ENCODE measurements at regions not wholly inside any gene's neighbourhood (a gene's known extent, or its start where the extent isn't known, plus 50 kb on each side); places are given as distances from the start of the nearest gene placed in this dataset.

GRCh38 chr3:88220126-88220525 lies 70.4 kb downstream of the C3orf38 start:
- no peaks in the 10 kb centered on the region for H3K27me3 ChIP-seq (ENCODE audit: control insufficient read depth, insufficient read depth, low read length)
- no peak overlapping the region for H2AFZ ChIP-seq (ENCODE audit: low read length)
- no peaks in the 10 kb centered on the region for H3K9me3 ChIP-seq (ENCODE audit: control insufficient read depth, insufficient read depth, low read depth, low read length)
- H3K4me1 ChIP-seq (ENCODE audit: control insufficient read depth, extremely low read depth, insufficient read depth, low read length) = no peaks in the 10 kb centered on the region
- no peaks in the 10 kb centered on the region for H3K36me3 ChIP-seq (ENCODE audit: control insufficient read depth, insufficient read depth, low read length)
- H3K4me3 ChIP-seq (replicated peaks in 1 of 4; ENCODE audit: control extremely low read depth in 1 of 4, insufficient read depth in 1 of 4, low read depth in 3 of 4, low read length in 4 of 4) = no peak overlapping the region
- no peaks in the 10 kb centered on the region for H3K79me2 ChIP-seq (ENCODE audit: control insufficient read depth, insufficient read depth, low read length)
- DNase-seq (ENCODE audit: low read depth in 2 of 2) = no peak
- H3K4me2 ChIP-seq (ENCODE audit: extremely low read depth, insufficient read depth, low read length) = no peak overlapping the region
- no peak for TF ChIP-seq EZH2 (IDR thresholded peaks at IDR 0.05; ENCODE audit: low read length, missing control alignments)
- no peak for TF ChIP-seq CTCF (conservative IDR thresholded peaks at IDR 0.05 in 1 of 2, IDR thresholded peaks at IDR 0.05 in 1 of 2; ENCODE audit: low read depth in 1 of 2, low read length in 2 of 2)
- no peaks in the 10 kb centered on the region for H4K20me1 ChIP-seq (ENCODE audit: control insufficient read depth, extremely low read depth, insufficient read depth, low read length)
- no peak overlapping the region for H3K9ac ChIP-seq (ENCODE audit: insufficient read depth, low read length)
- H3K27ac ChIP-seq (ENCODE audit: insufficient read depth, low read length) = no peak overlapping the region

- Histone ChIP-seq H3K4me2 (ENCODE audit: extremely low read depth, insufficient read depth, low read length) (no peak overlapping the region), H4K20me1 (ENCODE audit: control insufficient read depth, extremely low read depth, insufficient read depth, low read length) (no peaks in the 10 kb centered on the region), H2AFZ (ENCODE audit: low read length) (no peak overlapping the region), H3K4me1 (ENCODE audit: control insufficient read depth, extremely low read depth, insufficient read depth, low read length) (no peaks in the 10 kb centered on the region), H3K4me3 (replicated peaks in 1 of 4; ENCODE audit: control extremely low read depth in 1 of 4, insufficient read depth in 1 of 4, low read depth in 3 of 4, low read length in 4 of 4) (no peak overlapping the region), H3K27ac (ENCODE audit: insufficient read depth, low read length) (no peak overlapping the region), H3K9me3 (ENCODE audit: control insufficient read depth, insufficient read depth, low read depth, low read length) (no peaks in the 10 kb centered on the region), H3K9ac (ENCODE audit: insufficient read depth, low read length) (no peak overlapping the region), H3K27me3 (ENCODE audit: control insufficient read depth, insufficient read depth, low read length) (no peaks in the 10 kb centered on the region), H3K36me3 (ENCODE audit: control insufficient read depth, insufficient read depth, low read length) (no peaks in the 10 kb centered on the region), H3K79me2 (ENCODE audit: control insufficient read depth, insufficient read depth, low read length) (no peaks in the 10 kb centered on the region)
- TF ChIP-seq CTCF (conservative IDR thresholded peaks at IDR 0.05 in 1 of 2, IDR thresholded peaks at IDR 0.05 in 1 of 2; ENCODE audit: low read depth in 1 of 2, low read length in 2 of 2) (no peak), EZH2 (IDR thresholded peaks at IDR 0.05; ENCODE audit: low read length, missing control alignments) (no peak)
- no peak for DNase-seq (ENCODE audit: low read depth in 2 of 2)
Measured at GRCh38 chr3:88221726-88222125, 72.0 kb downstream of the C3orf38 start.

DNA sequence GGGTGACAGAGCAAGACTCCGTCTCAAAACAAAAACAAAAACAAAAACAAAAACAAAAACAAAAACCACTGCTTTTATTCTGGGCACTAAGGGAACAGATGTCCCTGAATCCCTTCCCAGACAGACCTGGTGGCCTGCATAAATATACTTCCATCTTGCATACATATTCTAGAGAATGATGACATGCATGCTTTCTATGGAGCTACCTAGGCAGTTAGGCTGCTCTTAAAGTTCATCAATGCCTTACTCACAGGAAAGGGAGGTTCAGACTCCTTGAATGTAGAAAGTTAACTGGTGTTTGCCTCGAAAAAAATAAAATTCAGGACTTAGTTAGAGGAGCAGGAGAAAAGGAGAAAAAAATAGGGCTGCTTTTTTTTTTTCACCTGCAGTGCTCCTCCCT lies 72.6 kb downstream of the C3orf38 start:
- Histone ChIP-seq H3K9ac (ENCODE audit: insufficient read depth, low read length) (no peak overlapping the region), H3K4me1 (ENCODE audit: control insufficient read depth, extremely low read depth, insufficient read depth, low read length) (no peaks in the 10 kb centered on the region), H3K27ac (ENCODE audit: insufficient read depth, low read length) (no peak overlapping the region), H3K4me3 (replicated peaks in 1 of 4; ENCODE audit: control extremely low read depth in 1 of 4, insufficient read depth in 1 of 4, low read depth in 3 of 4, low read length in 4 of 4) (no peak overlapping the region), H4K20me1 (ENCODE audit: control insufficient read depth, extremely low read depth, insufficient read depth, low read length) (no peaks in the 10 kb centered on the region), H2AFZ (ENCODE audit: low read length) (no peak overlapping the region), H3K27me3 (ENCODE audit: control insufficient read depth, insufficient read depth, low read length) (no peaks in the 10 kb centered on the region), H3K4me2 (ENCODE audit: extremely low read depth, insufficient read depth, low read length) (no peak overlapping the region), H3K9me3 (ENCODE audit: control insufficient read depth, insufficient read depth, low read depth, low read length) (no peaks in the 10 kb centered on the region), H3K79me2 (ENCODE audit: control insufficient read depth, insufficient read depth, low read length) (no peaks in the 10 kb centered on the region), H3K36me3 (ENCODE audit: control insufficient read depth, insufficient read depth, low read length) (no peaks in the 10 kb centered on the region)
- TF ChIP-seq CTCF (conservative IDR thresholded peaks at IDR 0.05 in 1 of 2, IDR thresholded peaks at IDR 0.05 in 1 of 2; ENCODE audit: low read depth in 1 of 2, low read length in 2 of 2) = no peak
- TF ChIP-seq EZH2 (IDR thresholded peaks at IDR 0.05; ENCODE audit: low read length, missing control alignments) = no peak
- DNase-seq (ENCODE audit: low read depth in 2 of 2) = no peak
